DND-41 (cell line): ENCODE measurements at regions not wholly inside any gene's neighbourhood (a gene's known extent, or its start where the extent isn't known, plus 50 kb on each side); places are given as distances from the start of the nearest gene placed in this dataset.
"Not testable (repeated sequence)": the region's sequence is repeated elsewhere in the genome, so short reads cannot be mapped to it uniquely, and the experiment has no call there.

Experiments used
- ATAC-seq: fragments of 200-7000 bp; cut with Tn5 transposase; 3 replicates; pipeline ENCODE4 v1.9.1; 2021; ENCODE audit warnings: low read depth; ENCODE audit not compliant: insufficient read depth
- DNase-seq: peaks from one replicate; pipeline ENCODE4 v3.0.0-alpha.2; 2020
- H2AFZ ChIP-seq: 2 replicates; pipeline ENCODE4 v1.6.0; 2012; ENCODE audit warnings: low read depth, low read length
- H3K27ac ChIP-seq: 2 replicates; pipeline ENCODE4 v1.5.1; 2012; ENCODE audit warnings: low read length, inconsistent platforms
- H3K27me3 ChIP-seq: fragments of 200-600 bp; sonication (generic); 2 replicates; pipeline ENCODE4 v1.6.0; 2012; ENCODE audit warnings: low read length, mild to moderate bottlenecking, inconsistent platforms; ENCODE audit not compliant: insufficient read depth, poor library complexity
- H3K36me3 ChIP-seq: 2 replicates; pipeline ENCODE4 v1.5.1; 2012; ENCODE audit warnings: low read length, inconsistent platforms; ENCODE audit not compliant: insufficient read depth
- H3K4me1 ChIP-seq: 2 replicates; pipeline ENCODE4 v1.5.1; 2012; ENCODE audit warnings: mild to moderate bottlenecking, low read length; ENCODE audit not compliant: insufficient read depth
- H3K4me2 ChIP-seq: 2 replicates; pipeline ENCODE4 v1.6.0; 2012; ENCODE audit warnings: mild to moderate bottlenecking, moderate library complexity, low read length, inconsistent platforms; ENCODE audit not compliant: insufficient read depth
- H3K4me3 ChIP-seq, 2 experiments: fragments of 200-600 bp in 1 of 2; shearing (Covaris generic) in 1 of 2; 2 replicates each; pipeline ENCODE4 v1.5.1; 2012 to 2016; ENCODE audit warnings: inconsistent platforms in 2 of 2, low read length in 2 of 2, mild to moderate bottlenecking in 2 of 2, low read depth in 1 of 2, moderate library complexity in 1 of 2
- H3K79me2 ChIP-seq: 2 replicates; pipeline ENCODE4 v1.6.0; 2012; ENCODE audit warnings: low read length, inconsistent platforms; ENCODE audit not compliant: insufficient read depth
- H3K9ac ChIP-seq: 2 replicates; pipeline ENCODE4 v1.6.0; 2012; ENCODE audit warnings: low read depth, mild to moderate bottlenecking, inconsistent platforms, low read length, moderate library complexity
- H3K9me3 ChIP-seq: 2 replicates; pipeline ENCODE4 v1.5.1; 2012; ENCODE audit warnings: low read length, moderate library complexity, mild to moderate bottlenecking, inconsistent platforms; ENCODE audit not compliant: insufficient read depth, severe bottlenecking
- H4K20me1 ChIP-seq: 2 replicates; pipeline ENCODE4 v1.6.0; 2012; ENCODE audit warnings: low read length; ENCODE audit not compliant: insufficient read depth
- EZH2 ChIP-seq: IDR thresholded peaks from 3 replicates; pipeline ENCODE4 v1.6.1; 2012; ENCODE audit warnings: borderline replicate concordance, low read depth, mild to moderate bottlenecking, moderate library complexity, low read length, inconsistent platforms; ENCODE audit not compliant: severe bottlenecking
- TF ChIP-seq, protein P1 (sequence below): IDR thresholded peaks from 2 replicates; pipeline ENCODE4 v1.5.1; 2012; ENCODE audit warnings: borderline replicate concordance, low read length, moderate library complexity, mild to moderate bottlenecking; ENCODE audit not compliant: poor library complexity, severe bottlenecking; ENCODE audit errors: extremely low read depth

DNA sequence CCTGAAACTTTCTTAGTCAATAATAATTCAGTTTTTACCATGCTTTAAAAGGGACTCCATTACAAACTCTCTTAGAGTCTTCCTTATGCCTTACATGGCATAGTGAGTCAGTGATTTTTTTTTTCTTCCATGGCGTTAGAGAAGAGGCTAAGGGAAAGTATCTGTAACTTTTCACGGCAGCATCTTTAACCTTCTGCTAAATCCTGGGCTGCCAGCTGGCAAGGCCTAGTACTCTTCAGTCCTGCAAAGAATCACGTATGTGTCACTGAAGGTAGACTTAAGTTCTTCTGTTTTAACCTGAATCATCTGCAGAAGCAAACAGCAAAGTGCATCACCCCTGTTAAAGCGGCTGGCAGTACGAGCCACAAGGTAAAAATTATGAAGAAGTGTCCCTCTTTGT, 286.3 kb upstream of the FN1 start:
- H2AFZ ChIP-seq: no peak overlapping the region
- H3K36me3 ChIP-seq: no peaks in the 10 kb centered on the region
- ATAC-seq (no peak), DNase-seq (no peak)
- no peaks in the 10 kb centered on the region for H3K4me1 ChIP-seq
- no peak overlapping the region for H3K4me3 ChIP-seq
- no peak overlapping the region for H3K4me2 ChIP-seq
- H3K79me2 ChIP-seq: no peaks in the 10 kb centered on the region
- H3K27me3 ChIP-seq: no peaks in the 10 kb centered on the region
- H3K27ac ChIP-seq: no peak overlapping the region
- no peak for TF ChIP-seq EZH2
- TF ChIP-seq, protein P1, sequence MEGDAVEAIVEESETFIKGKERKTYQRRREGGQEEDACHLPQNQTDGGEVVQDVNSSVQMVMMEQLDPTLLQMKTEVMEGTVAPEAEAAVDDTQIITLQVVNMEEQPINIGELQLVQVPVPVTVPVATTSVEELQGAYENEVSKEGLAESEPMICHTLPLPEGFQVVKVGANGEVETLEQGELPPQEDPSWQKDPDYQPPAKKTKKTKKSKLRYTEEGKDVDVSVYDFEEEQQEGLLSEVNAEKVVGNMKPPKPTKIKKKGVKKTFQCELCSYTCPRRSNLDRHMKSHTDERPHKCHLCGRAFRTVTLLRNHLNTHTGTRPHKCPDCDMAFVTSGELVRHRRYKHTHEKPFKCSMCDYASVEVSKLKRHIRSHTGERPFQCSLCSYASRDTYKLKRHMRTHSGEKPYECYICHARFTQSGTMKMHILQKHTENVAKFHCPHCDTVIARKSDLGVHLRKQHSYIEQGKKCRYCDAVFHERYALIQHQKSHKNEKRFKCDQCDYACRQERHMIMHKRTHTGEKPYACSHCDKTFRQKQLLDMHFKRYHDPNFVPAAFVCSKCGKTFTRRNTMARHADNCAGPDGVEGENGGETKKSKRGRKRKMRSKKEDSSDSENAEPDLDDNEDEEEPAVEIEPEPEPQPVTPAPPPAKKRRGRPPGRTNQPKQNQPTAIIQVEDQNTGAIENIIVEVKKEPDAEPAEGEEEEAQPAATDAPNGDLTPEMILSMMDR: no peak
- H4K20me1 ChIP-seq: no peaks in the 10 kb centered on the region
- no peaks in the 10 kb centered on the region for H3K9me3 ChIP-seq
- H3K9ac ChIP-seq: no peak overlapping the region

DNA sequence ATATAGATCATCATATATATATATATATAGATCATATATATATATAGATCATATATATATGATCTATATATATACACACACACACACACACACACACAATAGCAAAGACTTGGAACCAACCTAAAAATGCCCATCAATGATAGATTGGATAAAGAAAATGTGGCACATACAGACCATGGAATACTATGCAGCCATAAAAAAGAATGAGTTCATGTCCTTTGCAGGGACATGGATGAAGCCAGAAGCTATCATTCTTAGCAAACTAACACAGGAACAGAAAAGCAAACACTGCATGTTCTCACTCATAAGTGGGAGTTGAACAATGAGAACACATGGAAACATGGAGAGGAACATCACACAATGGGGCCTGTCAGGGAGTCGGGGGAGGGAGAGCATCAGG, 285.6 kb upstream of the FN1 start:
- not testable (repeated sequence) for H3K9ac ChIP-seq, H3K4me1 ChIP-seq, H3K79me2 ChIP-seq, H2AFZ ChIP-seq, H4K20me1 ChIP-seq, ATAC-seq, H3K27ac ChIP-seq, H3K36me3 ChIP-seq, H3K4me2 ChIP-seq, H3K4me3 ChIP-seq, H3K27me3 ChIP-seq, DNase-seq, H3K9me3 ChIP-seq

DNA sequence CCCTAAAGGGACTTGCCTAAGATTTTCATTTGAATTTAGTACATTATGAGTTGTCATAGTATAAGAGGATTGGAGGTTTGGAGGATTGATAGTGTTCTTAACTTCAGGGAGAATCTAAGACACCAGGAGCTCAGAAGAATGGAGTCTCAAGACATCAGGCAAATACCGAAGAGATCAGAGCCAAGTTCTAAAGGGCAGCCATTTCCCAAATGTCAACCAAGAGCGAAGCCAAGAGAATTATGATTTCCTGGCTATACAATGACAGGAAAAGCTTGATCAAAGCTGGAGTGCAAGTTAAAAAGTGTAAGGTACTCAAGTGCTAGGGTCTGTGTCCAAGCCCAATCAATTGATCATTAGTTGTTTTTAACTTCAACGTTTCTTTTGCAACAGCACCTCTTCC, 283.0 kb upstream of the FN1 start:
- Histone ChIP-seq H3K9me3 (no peaks in the 10 kb centered on the region), H3K27me3 (no peaks in the 10 kb centered on the region), H3K4me1 (no peaks in the 10 kb centered on the region), H3K4me2 (no peak overlapping the region), H2AFZ (no peak overlapping the region), H4K20me1 (no peaks in the 10 kb centered on the region), H3K4me3 (no peak overlapping the region), H3K27ac (no peak overlapping the region), H3K9ac (no peak overlapping the region), H3K79me2 (no peaks in the 10 kb centered on the region), H3K36me3 (no peaks in the 10 kb centered on the region)
- no peak for ATAC-seq
- no peak for DNase-seq
- TF ChIP-seq, protein P1: no peak
- no peak for TF ChIP-seq EZH2

DNA sequence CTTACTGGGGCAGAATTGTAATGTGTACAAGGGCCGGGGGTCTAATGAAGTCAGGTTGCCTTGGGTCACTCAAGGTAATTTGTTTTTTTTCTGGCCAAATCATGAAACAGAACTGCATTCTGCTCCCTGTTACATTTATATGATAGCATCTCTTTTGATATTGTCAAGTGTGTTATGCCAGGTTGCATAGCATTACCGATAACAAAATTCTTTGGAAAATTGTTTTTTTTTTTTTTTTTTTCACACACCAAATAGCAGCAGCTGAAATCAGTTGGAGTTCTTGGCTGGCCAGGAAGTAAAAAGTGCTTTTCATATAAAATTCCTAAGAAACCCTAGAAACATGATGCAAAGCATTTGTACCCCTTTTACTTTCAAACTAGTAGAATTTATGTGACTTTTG, 282.6 kb upstream of the FN1 start:
- H3K27me3 ChIP-seq: no peaks in the 10 kb centered on the region
- no peaks in the 10 kb centered on the region for H4K20me1 ChIP-seq
- DNase-seq: no peak
- no peak overlapping the region for H3K4me3 ChIP-seq
- no peaks in the 10 kb centered on the region for H3K4me1 ChIP-seq
- ATAC-seq: no peak
- no peaks in the 10 kb centered on the region for H3K9me3 ChIP-seq
- TF ChIP-seq, protein P1: no peak
- no peak for TF ChIP-seq EZH2
- no peak overlapping the region for H3K27ac ChIP-seq
- H3K9ac ChIP-seq: no peak overlapping the region
- H3K4me2 ChIP-seq: no peak overlapping the region
- no peaks in the 10 kb centered on the region for H3K79me2 ChIP-seq
- H3K36me3 ChIP-seq: no peaks in the 10 kb centered on the region
- H2AFZ ChIP-seq: no peak overlapping the region
